HK-2 (cell line): ENCODE measurements at regions not wholly inside any gene's neighbourhood (a gene's known extent, or its start where the extent isn't known, plus 50 kb on each side); places are given as distances from the start of the nearest gene placed in this dataset.

ENCODE experiments used
- DNase-seq: peaks from one replicate; pipeline ENCODE4 v3.0.0-alpha.2; 2018; ENCODE audit not compliant: unreplicated experiment

GRCh38 chr18:41754332-41754731 lies 200.7 kb upstream of the PIK3C3 start:
- no peak for DNase-seq

- no peak for DNase-seq
Measured at GRCh38 chr18:41753826-41754225, 201.2 kb upstream of the PIK3C3 start.

GRCh38 chr18:41752826-41753225 lies 202.2 kb upstream of the PIK3C3 start:
- no peak for DNase-seq

GRCh38 chr18:41751652-41752051 lies 203.4 kb upstream of the PIK3C3 start:
- DNase-seq = no peak

- DNase-seq = no peak
Measured at GRCh38 chr18:41751161-41751560, 203.9 kb upstream of the PIK3C3 start.

- no peak for DNase-seq
Measured at GRCh38 chr18:41747723-41748242, 207.3 kb upstream of the PIK3C3 start.

GRCh38 chr18:41745166-41746049 lies 209.6 kb upstream of the PIK3C3 start:
- peak; percentile 11 for DNase-seq

- DNase-seq = no peak
Measured at GRCh38 chr18:41744421-41745030, 210.5 kb upstream of the PIK3C3 start.

- no peak for DNase-seq
Measured at GRCh38 chr18:41737218-41737617, 217.8 kb upstream of the PIK3C3 start.

- DNase-seq = no peak
Measured at GRCh38 chr18:41734917-41735316, 220.1 kb upstream of the PIK3C3 start.

GRCh38 chr18:41732356-41732755 lies 222.7 kb upstream of the PIK3C3 start:
- no peak for DNase-seq

GRCh38 chr18:41731884-41732283 lies 223.2 kb upstream of the PIK3C3 start:
- DNase-seq = no peak

GRCh38 chr18:41724195-41724594 lies 230.8 kb upstream of the PIK3C3 start:
- DNase-seq = no peak

- DNase-seq = no peak
Measured at GRCh38 chr18:41721103-41721790, 233.8 kb upstream of the PIK3C3 start.

GRCh38 chr18:41720226-41720625 lies 234.8 kb upstream of the PIK3C3 start:
- DNase-seq = no peak

- no peak for DNase-seq
Measured at GRCh38 chr18:41719808-41720207, 235.2 kb upstream of the PIK3C3 start.

GRCh38 chr18:41714872-41715271 lies 240.2 kb upstream of the PIK3C3 start:
- no peak for DNase-seq

GRCh38 chr18:41713969-41714825 lies 240.8 kb upstream of the PIK3C3 start:
- no peak for DNase-seq

- no peak for DNase-seq
Measured at GRCh38 chr18:41706301-41706700, 248.7 kb upstream of the PIK3C3 start.

GRCh38 chr18:41703744-41704530 lies 251.1 kb upstream of the PIK3C3 start:
- DNase-seq = no peak

GRCh38 chr18:41700416-41700815 lies 254.6 kb upstream of the PIK3C3 start:
- no peak for DNase-seq
